ENCODE measurements at regions not wholly inside any gene's neighbourhood (a gene's known extent, or its start where the extent isn't known, plus 50 kb on each side); places are given as distances from the start of the nearest gene placed in this dataset.
"Not testable (repeated sequence)": the region's sequence is repeated elsewhere in the genome, so short reads cannot be mapped to it uniquely, and the experiment has no call there.

GRCh38 chr10:28478646-28479045, 54.3 kb upstream of the WAC start:
- DNase-seq = no peak
- intact Hi-C loops (cut with DNase I) = no loop called here

DNA sequence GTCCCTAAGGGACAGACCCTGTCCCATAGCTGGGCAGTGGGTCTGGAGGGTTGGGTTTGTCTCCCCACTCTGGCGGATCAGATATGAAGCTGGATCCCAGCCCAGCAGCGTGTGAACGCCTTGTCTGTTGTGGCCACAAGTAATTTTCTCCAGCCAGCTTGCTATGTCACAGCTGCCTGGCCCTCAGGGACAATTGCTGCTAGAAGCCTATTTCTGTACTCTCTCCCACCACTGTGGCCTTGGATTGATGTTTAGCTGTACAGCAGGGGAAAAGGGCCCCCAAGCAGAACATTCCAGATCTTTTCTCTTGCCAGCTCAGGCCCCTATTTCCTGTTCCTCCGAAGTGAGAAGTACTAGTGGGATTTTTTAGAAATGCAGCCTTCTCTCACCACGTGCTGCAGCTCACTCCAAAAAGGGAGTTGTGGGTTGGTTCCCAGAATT, 53.5 kb upstream of the WAC start:
- intact Hi-C loops (cut with DNase I) = no loop called here

DNA sequence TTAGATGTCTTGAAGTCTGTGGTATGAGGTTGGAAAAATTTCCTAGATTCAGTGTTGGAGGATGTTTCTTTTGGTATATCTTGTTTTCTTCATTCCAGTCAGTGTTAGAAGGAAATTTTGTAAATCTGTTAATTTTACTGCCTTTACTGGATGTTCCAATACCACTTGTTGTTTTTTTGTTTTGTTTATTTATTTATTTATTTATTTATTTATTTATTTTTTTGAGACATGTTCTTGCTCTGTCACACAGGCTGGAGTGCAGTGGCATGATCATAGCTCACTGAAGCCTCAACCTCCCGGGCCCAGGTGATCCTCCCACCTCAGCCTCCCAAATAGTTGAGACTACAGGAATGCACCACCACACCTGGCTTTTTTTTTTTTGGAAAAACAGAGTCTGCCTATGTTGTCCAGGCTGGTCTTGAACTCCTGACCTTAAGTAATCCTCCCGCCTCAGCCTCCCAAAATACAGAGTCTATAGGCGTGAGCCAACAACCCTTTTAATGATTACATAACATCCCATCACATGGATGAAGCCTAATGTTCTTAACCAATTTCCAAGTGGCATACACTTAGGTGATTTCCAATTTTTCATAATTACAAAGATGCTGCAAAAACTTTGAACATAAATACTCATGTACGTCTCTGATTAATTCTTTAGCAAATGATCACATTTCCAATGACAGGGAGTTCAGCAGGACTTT, 52.8 kb upstream of the WAC start:
- intact Hi-C loops (cut with DNase I) = no loop called here
- no peak for DNase-seq

More for the DNA sequence above, 53.5 kb upstream of the WAC start:
- DNase-seq = no peak

- no peak for DNase-seq
- intact Hi-C loops (cut with DNase I) = no loop called here
Observed at GRCh38 chr10:28480628-28480965, 52.3 kb upstream of the WAC start.

DNA sequence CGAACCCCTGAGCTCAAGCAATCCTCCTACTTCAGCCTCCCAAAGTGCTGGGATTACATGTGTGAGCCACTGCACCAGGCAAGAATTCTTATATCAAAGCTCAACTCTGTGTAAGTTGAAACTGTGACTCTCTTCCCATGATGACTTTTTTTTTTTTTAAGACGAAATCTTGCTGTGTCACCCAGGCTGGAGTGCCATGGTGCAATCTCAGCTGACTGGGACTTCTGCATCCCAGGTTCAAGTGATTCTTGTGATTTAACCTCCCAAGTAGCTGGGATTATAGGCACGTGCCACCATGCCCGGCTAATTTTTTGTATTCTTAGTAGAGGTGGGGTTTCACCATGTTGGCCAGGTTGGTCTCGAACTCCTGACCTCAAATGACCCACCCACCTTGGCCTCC, 51.6 kb upstream of the WAC start:
- DNase-seq; intact Hi-C loops (cut with DNase I): not testable (repeated sequence)

DNA sequence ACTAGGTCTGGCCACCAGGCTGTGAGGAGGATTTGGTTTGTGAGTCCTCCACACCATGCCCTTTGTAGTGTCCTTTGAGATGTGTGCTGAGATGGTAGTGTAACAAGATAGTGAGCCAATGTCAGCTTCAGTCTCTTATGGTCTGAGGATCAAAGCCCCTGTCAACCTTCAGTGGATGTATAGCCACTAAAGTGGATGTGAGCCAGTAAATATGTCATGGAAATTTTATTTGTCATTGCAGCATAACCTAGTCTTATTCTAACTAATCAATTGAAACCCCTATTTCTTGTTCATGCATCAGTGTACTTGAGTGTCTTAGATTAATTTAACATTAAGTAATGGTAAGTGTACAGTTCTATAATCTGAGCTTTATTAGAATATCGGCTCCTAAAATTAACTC, 51.0 kb upstream of the WAC start:
- no peak for DNase-seq
- intact Hi-C loops (cut with DNase I) = no loop called here

Measured in head of caudate nucleus (tissue), 42 donors.